Nucleus accumbens (tissue), 56 donors: ENCODE measurements at regions not wholly inside any gene's neighbourhood (a gene's known extent, or its start where the extent isn't known, plus 50 kb on each side); places are given as distances from the start of the nearest gene placed in this dataset.
A peak's percentile ranks its signal among the peaks of the same experiment; 100 is the strongest.

Experiments used
- DNase-seq, 56 donors: peaks; one replicate each; lab custom pipeline; 2025; lab: John Stamatoyannopoulos, UW

DNA sequence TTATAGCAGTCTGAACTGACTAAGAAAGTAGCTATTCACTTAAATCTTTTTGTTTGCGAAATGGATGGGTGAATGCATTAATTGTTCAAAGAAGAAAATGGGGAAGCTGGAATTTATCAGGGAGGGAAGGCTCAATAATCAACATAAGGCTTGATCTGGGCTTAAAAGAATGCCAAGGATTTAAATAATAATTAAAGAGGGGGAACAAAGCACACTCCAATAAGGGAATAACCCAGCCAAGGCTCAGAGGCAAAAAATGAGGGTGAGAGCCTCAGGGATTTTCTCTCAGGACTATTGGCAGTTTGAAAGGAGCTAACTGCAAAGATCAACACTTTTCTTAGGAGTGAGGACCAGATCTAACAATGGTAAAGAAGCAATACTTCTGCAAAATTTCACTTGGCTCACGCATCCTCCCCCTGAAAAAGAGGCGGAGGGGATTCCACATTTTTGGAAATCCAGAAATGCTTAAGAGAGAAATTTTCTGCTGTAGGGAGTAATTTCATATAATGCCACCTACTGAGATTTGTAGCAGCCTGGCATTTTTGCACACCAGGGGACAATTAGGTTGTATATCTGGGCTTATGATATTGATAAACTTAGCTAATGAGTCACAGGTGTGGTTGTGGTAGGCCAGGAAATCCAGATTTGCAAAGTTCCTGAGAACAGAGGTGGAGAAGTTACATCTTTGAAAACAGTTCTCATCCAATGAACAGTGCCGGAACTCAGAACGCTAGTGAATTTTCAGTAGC, 405.1 kb downstream of the TUSC7 start:
- no peak for DNase-seq

DNA sequence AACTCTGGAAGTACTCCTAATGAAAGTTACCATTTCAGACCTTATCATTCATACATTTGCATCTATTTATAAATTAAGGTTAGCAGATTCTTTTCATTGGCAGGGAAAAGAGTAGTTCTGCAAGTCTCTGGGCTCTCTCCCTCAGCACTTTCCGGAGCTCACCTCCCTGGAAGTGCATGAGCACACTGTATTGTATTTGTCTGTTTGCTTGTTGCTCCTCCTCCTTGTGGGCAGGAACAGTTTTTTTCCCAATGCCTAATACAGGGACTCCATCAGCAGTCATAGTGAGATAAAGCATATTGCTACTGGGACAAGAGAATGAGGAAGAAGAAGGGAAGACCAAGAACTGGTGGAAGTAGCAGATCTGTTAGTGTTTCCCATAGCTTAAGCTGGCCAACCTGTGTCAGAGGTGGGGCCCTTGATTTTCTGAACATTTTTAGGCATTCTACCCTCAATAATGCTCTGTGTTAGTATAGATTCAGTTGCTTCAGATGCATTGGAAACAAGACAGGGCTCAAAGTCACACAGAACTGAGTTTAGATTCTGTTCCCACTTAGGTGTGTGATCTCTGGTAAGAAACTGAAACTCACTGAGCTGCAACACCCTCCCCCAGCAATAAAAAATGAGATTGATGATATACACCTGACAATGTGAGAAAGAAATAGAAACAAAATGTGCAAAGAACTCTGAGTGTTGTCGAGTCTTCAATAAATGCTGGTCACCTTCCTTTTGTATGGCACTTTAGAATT, 407.8 kb downstream of the TUSC7 start:
- no peak for DNase-seq

DNA sequence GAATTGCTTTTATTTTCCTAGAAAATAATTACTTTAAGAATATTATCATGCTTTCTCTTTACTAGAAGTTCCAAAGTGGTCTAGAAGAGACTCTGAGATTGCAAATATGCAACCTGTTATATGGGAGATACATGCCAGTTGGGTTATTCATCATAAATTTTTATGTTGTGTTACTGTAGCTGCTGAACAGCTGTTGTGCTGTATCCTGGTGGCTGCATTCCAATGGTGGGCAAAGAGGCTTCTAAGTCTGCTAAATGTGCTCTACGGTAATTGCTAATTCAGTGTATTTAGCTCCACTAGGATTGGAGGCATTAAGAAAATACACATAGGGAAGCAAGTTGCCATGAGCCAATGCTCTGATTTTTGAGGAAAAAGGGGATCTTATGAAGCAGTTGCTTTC, 409.0 kb downstream of the TUSC7 start:
- DNase-seq, result no peak

DNA sequence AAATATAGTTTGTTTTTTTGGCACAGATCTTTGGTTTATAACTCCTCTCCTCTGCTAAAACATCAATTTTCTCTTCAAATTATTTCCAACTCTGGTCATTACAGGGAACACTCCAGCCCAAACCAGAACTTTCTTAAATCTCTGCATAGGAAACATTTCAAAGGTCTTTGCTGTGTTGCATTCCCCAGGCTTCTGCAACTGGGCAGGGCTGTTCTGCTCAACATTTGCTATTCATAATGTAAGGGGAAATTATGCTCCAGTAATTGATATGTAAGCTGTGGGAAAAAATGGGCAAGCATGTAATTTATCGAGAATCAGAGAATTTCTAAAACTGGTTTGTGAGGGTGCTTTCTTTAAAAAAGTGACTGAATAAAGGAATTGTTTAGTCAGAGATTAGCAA, 410.4 kb downstream of the TUSC7 start:
- DNase-seq, result no peak

DNA sequence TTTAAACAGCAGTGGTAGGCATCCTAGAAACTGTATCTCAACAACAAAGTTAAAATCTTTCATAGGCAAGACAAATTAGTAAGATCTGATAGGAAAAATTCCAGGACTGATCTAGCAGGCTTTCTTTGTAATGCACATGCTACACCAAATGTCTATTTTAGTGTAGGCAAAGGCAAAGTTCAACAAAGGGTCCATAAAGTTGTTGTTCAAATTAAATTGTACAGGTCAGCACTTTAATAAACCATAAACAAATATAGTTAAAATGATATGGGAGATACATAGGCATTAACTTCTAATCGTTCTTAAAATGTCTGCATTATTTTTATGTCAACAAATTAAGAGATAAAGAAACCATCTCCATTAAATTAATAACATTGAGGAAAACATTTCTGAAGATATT, 413.0 kb downstream of the TUSC7 start:
- DNase-seq, result no peak

DNA sequence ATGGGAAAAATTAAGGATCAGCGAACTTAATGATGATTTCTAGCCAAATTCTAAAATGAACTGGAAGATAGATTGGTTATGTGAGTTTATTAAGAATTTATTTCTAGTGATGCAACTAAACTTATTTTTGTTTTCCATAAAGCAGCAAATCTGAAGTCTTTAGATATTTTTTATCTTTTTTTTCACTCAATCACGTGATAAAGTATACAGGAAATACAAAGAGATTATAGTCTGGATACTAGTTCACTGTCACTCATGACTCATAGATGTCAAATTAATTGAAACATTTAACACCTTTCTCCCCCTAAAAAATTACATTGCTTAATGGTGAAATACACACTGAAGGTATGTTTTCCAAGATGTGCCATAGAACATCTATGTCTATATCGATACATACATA, 416.9 kb downstream of the TUSC7 start:
- no peak for DNase-seq

DNA sequence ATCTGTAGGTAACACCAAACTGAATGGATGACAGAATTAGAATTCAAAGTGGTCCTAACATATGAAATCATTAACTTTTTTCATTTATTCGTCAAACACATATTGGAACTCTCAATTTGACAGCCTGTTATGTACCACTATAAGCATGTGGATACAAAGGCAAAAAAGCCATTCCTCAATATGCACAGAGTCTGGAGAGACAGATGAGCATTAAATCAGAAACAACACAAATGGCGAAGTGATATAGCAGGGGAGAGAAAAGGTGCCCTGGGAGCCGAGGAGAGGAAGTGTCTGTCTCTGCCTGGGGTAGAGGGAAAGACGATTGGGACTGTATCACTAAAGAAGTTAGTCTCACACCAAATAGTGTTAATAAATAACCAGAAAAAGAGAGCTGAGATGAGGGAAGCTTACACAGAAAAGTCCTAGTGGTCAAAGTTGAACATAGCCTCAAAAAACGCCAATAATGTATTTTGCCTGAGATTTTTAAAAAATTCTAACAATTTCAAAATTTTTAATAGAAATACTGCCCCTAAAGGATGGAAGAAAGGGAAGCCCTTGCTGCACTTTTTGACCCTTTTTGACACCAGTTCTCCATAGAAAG, 417.5 kb downstream of the TUSC7 start:
- no peak for DNase-seq

DNA sequence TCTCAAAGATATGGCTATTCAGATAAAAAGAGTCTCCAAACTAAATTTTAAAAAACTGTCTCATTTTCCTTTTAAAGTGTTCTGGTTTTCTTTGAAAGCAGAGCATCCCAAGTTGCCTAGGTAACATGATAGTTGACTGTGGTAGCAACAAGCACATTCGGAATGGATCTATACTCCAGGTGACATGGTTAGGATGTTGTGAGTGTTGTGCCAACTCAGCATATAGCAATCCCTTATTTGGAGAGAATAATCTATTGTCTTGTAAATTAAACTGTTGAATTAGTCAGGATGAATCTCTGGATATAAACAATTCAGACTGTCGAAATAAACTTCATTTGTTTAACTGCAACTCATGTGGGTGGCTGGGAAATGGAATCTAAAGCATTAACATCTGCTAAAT, 418.6 kb downstream of the TUSC7 start:
- DNase-seq, result peak in 1 of 56 donors; percentile 4

DNA sequence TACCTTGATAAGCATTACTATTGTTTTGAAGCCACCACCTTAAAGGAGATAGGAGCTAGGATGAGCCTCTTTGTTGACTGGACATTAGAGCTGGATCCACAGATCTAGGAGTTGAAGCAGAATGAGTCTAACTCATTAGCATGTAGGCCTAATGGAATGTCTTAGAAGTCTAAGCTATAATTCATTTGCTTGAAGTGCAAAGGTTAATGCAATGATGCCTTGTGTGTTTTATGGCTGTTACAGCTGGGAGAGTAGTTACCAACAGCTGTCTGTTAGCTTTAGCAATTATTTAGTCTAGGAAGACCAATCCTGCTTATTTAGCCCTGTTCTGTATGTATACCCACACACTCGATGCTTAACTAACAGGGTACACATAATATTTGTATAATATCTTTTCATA, 419.3 kb downstream of the TUSC7 start:
- DNase-seq, result no peak

DNA sequence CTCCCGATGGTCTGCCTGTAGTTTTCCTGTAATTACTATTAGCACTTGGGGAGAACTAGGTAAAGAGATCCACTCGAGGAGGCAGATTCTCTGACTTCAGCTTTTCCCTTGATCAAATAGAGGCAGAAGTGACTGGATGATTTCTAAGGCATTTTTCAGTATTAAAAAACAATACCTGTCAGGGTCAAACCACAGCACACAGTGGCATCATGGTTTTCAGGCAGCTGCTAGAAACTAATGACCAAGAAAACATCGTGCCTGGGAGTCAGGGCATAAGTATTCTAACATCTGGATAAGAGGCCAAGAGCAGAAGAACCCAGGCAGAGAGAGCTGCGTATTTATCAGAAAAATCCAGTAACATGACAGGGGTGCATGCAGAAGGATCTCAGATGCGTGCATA, 419.9 kb downstream of the TUSC7 start:
- DNase-seq, result no peak

DNA sequence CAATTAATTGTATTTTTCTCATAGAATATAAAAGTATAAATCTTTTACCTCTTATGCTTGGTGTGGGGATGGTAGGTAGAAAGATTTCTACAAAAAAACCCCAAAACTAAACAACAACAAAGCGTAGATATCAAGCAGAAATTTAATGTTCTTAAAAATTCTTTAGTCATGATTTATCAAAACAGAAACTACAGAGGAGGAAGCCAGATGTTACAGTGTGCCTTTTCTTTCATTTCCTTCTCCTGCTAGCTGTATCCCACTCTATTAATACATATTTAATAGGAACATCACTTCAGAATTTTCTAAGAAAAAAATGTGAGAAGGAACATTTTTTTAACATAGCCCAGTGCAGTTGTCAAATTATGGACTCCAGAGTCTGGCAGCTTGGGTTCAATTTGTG, 420.6 kb downstream of the TUSC7 start:
- no peak for DNase-seq

DNA sequence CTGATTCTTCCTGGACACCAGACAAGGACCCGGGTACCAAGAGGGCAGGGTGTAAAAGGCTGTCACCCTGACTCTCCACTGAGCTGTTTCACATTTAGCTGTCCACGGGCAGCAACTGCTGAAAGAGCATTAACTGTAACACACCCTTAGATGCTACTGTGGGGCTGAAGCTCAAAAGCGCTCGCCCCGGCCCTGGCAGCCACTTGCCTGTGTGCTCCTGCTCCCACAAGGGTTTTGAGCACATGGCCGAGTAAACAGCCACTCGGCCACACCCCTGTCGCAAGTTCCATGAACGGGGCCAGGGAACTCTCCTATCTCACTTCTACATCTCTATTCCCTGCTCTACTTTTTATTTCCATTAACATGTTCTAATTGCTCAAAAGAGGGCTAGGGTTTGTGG, 421.7 kb downstream of the TUSC7 start:
- DNase-seq, result no peak

DNA sequence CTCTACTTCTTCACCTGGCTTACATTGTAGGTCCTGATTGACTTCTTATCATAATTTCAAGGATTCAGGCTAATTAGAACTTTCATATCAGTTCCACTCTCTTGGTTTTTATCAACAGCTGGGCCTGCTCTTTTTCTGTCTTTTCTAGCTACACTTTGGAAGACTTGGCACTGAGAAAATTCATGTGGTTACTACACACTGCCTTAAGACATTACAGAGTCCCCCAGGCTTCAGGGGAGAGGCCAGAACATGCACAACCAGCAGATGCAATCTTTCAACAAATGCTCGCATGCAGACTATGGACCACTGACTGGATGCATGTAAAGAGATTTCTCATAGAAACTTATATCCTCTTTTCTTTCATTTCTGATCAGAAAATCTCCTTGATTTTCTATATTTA, 423.5 kb downstream of the TUSC7 start:
- no peak for DNase-seq

DNA sequence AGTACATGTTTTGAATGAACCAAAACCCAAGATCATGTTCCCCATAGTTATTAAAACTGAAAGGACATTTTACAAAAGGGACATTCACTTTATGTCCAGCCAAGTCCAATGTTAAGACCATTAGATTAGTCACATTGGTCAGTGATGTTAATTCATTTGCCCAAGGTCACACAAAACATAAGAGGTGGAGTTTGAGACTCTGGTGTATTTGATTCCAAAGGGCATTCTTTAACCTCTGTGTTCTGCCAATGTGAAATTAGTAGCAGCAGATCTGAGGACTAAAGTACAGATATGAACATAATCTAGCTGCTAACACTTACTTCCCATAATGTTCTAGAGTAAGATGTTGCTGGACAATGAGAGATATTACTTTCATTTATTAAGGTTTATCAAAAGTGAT, 425.6 kb downstream of the TUSC7 start:
- no peak for DNase-seq

DNA sequence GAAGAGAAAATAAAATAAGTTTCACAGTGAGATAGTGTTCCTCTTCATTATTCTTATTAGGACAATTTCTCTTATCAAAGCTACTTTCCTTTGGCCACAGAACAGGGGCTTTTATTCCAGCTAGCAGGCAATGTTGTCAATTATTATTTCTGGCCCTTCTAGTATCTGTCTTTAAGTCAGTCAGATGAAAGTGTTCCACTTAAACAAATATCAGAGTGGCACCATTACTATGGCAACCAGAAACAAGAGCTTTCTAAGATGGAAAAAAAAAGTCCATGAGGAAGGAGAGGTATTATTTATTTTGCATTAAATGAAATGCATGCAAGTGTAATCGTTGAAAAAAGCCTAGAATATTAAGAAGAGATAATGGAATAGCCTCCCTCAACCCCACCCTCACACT, 426.4 kb downstream of the TUSC7 start:
- no peak for DNase-seq

DNA sequence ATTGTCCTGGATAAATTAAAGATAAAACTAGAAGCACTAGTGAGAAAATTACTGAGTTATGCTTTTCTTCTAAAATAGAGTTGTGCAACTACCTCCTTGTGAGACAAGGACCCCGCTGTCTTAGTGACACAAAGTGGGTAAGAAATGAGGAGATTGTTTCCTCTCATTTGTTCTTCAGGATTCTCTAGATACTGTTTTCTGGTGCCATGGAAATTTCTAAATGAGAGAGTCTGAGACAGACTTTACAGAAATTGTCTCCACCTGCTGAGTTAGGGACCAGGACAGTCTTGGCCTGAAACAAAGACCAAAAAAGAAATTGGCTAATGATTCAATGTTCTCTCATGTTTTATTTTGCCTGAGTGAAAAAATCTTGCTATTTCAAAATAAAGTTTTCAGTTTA, 427.5 kb downstream of the TUSC7 start:
- no peak for DNase-seq

DNA sequence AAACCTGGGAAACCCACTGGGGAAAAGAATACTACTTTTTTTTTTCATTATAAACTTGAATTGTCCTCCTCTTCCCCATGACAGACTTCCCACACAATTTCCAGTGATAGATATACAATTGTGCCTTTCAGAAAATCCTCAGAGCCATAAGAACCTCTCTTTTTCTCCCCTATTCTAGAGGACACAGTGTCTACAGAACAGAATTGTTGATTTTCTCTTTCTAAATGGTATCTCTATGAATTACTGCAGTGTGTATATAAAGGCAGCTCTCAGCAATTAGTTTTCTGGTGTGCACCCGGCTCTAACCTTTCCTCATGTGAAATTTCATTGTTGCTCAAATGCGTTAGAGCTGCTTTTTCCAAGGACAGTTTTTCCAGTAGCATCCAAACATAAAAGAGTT, 430.1 kb downstream of the TUSC7 start:
- no peak for DNase-seq

DNA sequence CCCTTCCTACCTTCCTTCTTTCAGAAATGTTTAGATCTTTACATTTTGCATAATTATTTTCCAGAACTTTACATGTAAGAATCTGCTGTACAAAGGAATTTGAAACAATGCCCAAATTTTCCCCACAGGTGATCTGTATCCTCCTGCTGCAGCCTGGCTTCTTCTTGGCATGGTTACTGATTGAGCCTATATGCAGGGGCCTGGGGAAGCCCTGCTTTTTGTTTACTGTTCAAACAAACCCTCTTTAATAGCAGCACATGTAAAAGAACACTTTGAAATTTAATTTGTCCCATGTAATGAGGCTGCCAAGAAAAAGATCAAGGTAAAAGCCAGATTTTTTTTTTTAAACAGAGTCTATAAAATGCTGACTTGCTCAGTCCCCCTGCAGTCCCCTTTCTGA, 432.2 kb downstream of the TUSC7 start:
- no peak for DNase-seq

DNA sequence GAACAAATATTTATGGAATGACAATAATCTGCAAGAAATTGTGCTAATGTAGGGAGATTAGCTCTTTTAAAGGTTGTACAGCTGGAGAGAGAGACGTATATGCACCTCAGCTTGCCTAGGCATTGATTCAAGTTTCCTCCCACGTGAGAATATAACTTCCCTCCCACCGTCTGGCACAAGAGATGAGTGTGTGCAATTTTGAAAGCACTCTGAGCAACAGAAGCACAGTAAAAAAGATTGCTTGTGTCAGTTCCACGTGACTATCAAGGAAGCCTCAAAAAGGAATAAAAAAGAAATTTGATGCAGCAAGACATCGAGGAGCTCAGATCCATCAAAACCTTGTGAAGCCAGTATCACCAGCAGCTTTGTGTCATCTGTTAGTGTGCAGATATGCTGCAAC, 435.3 kb downstream of the TUSC7 start:
- DNase-seq, result peak in 13 of 56 donors; percentile 3 to 35 (median 20)

DNA sequence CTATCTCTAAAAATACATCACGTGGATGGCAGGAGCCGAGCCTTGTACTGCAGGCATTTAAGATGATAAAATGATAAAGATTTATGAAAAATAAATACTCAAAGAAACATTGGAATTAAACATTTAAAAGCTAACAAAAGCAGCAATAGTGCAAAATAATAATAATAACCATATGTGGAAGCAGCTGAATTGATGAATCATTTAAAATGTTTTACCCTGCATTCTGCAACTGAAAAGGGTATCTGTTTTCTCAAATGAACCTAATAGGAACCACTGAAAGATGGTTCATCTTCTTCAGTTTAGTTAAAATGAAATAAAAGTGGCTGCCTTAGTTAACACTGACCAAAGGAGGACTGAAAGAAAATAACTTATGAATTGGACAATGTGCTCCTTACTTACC, 436.1 kb downstream of the TUSC7 start:
- no peak for DNase-seq

DNA sequence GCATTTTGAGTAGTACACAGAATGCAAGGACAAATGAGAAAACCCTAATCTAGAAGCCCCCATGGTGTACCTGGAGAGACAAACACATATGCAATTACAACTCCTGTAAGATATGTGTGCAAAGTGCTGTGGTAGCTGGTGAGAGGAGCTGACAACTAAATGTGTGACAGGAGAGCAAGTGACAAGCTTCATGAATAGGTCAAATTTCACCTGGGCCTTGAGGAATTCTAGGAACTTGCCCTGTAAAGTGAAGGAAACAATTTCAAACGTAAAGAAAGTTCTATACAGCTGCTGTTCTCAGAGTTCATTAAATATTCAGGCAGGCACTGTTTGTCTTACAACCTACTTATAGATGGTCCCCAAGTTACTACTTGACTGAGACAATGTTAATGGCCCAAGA, 437.0 kb downstream of the TUSC7 start:
- no peak for DNase-seq

DNA sequence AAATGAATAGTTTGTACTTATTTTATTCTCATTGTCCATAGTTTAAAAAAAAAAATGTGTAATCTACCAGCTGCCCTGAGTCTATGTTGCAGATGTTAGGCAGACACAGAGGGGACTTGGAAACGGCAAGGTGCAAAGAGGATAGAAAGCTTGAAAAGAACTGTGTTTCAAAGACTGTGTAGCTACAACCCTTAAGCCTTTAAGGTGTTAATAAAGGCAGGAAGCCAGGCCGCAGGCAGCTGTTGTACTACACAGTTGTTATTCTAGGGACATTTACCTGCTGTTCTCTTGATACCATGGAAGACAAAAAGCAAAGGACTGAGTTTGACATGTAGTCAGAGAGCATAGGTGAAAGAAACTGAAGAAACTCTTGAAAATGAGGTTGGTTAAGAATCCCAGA, 440.0 kb downstream of the TUSC7 start:
- DNase-seq, result no peak
